ENCODE measurements at regions not wholly inside any gene's neighbourhood (a gene's known extent, or its start where the extent isn't known, plus 50 kb on each side); places are given as distances from the start of the nearest gene placed in this dataset.

DNA sequence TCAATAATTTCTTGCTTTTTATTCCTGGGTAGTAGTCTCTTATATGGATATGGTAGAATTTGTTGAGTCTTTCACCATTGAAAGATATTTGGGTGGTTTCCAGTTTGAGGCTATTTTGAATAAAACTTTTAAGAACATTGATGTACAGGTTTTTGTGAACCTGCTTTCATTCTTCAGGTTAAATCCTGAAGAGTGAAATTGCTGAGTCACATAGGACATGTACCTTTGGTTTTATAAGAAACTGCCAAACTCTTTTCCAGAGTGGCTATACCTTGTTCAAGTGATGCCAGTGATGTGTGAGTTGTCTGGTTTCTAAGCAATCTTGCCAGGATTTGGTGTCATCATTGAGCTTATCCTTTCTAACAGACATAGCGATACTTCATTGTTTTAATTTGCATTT lies 184.6 kb upstream of the PZP start:
- H3K27ac ChIP-seq: no peak overlapping the region
- DNase-seq (ENCODE audit: low spot score in 2 of 2): no peak
- H3K4me3 ChIP-seq: no peak overlapping the region
- no peaks in the 10 kb centered on the region for H3K9me3 ChIP-seq
- TF ChIP-seq, protein P1, sequence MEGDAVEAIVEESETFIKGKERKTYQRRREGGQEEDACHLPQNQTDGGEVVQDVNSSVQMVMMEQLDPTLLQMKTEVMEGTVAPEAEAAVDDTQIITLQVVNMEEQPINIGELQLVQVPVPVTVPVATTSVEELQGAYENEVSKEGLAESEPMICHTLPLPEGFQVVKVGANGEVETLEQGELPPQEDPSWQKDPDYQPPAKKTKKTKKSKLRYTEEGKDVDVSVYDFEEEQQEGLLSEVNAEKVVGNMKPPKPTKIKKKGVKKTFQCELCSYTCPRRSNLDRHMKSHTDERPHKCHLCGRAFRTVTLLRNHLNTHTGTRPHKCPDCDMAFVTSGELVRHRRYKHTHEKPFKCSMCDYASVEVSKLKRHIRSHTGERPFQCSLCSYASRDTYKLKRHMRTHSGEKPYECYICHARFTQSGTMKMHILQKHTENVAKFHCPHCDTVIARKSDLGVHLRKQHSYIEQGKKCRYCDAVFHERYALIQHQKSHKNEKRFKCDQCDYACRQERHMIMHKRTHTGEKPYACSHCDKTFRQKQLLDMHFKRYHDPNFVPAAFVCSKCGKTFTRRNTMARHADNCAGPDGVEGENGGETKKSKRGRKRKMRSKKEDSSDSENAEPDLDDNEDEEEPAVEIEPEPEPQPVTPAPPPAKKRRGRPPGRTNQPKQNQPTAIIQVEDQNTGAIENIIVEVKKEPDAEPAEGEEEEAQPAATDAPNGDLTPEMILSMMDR (IDR thresholded peaks at IDR 0.05): no peak
- no peaks in the 10 kb centered on the region for H3K36me3 ChIP-seq
- H3K4me1 ChIP-seq: no peaks in the 10 kb centered on the region
- H3K27me3 ChIP-seq: no peaks in the 10 kb centered on the region
- intact Hi-C loops (cut with DNase I): no loop called here

DNA sequence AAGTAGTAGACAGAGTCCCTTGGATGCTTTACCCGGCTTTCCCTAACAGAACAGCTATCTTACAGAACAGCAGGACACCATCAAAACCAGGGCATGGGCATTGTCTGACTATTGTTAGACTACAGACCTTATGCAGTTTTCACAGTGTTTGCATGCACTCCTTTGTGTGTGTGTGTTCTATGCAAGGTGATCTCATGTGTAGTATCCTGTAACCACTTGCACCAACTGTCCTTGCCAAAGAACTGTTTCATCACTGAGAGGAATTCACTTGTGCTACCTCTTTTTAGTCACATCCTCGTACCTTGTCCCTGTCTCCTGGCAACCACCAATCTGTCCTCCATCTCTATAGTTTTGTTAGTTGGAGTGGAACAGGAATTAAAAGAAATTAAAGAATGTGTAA lies 183.6 kb upstream of the PZP start:
- no peak for DNase-seq (ENCODE audit: low spot score in 2 of 2)
- intact Hi-C loops (cut with DNase I): no loop called here
- Histone ChIP-seq H3K4me3 (no peak overlapping the region), H3K27ac (no peak overlapping the region), H3K36me3 (no peaks in the 10 kb centered on the region), H3K4me1 (no peaks in the 10 kb centered on the region), H3K27me3 (no peaks in the 10 kb centered on the region), H3K9me3 (no peaks in the 10 kb centered on the region)
- TF ChIP-seq, protein P1 (IDR thresholded peaks at IDR 0.05): no peak

DNA sequence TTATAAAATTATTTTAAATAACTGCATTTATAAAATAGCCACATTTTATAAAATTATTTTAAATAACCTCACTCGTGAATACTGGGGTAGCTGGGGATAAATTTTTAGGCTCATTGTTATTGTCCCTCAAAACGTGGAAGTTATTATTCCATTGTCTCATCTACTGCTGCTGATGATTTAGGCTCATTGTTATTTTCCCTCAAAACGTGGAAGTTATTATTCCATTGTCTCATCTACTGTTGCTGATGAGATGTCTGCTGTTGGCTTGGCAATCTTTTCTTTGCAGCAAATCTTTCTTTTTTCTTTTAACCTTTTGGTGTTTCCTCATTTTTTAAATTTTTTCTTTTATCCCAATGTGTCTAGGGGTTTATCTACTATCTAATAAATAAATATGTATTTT lies 182.6 kb upstream of the PZP start:
- TF ChIP-seq, protein P1 (IDR thresholded peaks at IDR 0.05): no peak
- H3K4me3 ChIP-seq: no peak overlapping the region
- H3K36me3 ChIP-seq: no peaks in the 10 kb centered on the region
- H3K4me1 ChIP-seq: no peaks in the 10 kb centered on the region
- H3K9me3 ChIP-seq: no peaks in the 10 kb centered on the region
- intact Hi-C loops (cut with DNase I): no loop called here
- H3K27me3 ChIP-seq: no peaks in the 10 kb centered on the region
- DNase-seq (ENCODE audit: low spot score in 2 of 2): no peak
- no peak overlapping the region for H3K27ac ChIP-seq

DNA sequence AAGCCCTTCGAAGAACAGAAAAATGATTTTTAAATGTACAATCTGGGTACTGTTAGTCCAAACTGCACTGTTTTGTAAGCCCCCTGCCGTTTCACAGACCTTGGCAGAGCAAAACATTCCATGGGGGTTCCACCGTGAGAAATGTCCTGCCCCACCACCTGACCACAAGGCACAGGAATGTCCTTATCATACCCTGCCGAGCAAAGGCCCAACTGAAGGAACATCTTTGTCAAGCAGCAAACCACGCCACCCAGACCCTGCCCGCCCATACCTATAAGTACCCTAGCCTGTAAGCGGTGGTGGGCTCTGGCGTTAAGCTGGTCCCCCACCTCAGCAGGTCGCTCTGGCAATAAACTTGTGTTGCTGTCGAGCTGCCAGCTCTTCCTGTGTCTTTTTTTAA lies 181.6 kb upstream of the PZP start:
- intact Hi-C loops (cut with DNase I): no loop called here
- TF ChIP-seq, protein P1 (IDR thresholded peaks at IDR 0.05): no peak
- Histone ChIP-seq H3K36me3 (no peaks in the 10 kb centered on the region), H3K4me3 (no peak overlapping the region), H3K4me1 (no peaks in the 10 kb centered on the region), H3K27ac (no peak overlapping the region), H3K9me3 (no peaks in the 10 kb centered on the region), H3K27me3 (no peaks in the 10 kb centered on the region)
- no peak for DNase-seq (ENCODE audit: low spot score in 2 of 2)

DNA sequence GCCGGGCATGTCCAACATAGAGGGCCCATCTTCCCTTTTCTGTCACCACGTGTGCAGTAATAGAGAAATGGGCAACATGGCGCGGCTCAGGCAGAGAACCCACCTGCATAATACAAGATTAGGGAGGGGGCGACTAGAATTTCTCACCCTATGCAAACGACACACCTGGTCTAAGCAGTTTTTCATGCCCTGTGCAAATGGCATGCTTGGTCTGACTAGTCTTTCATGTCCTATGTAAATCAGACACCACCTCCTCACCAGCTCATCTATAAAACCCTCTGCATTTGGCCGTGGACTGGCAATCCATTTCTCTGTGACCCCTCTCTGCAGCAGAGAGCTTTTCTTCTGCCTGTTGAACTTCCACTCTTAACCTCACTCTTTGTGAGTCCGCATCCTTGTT lies 180.2 kb upstream of the PZP start:
- no peaks in the 10 kb centered on the region for H3K36me3 ChIP-seq
- TF ChIP-seq, protein P1 (IDR thresholded peaks at IDR 0.05): no peak
- no peak for DNase-seq (ENCODE audit: low spot score in 2 of 2)
- no peak overlapping the region for H3K4me3 ChIP-seq
- intact Hi-C loops (cut with DNase I): no loop called here
- H3K27me3 ChIP-seq: no peaks in the 10 kb centered on the region
- no peaks in the 10 kb centered on the region for H3K9me3 ChIP-seq
- no peaks in the 10 kb centered on the region for H3K4me1 ChIP-seq
- no peak overlapping the region for H3K27ac ChIP-seq

DNA sequence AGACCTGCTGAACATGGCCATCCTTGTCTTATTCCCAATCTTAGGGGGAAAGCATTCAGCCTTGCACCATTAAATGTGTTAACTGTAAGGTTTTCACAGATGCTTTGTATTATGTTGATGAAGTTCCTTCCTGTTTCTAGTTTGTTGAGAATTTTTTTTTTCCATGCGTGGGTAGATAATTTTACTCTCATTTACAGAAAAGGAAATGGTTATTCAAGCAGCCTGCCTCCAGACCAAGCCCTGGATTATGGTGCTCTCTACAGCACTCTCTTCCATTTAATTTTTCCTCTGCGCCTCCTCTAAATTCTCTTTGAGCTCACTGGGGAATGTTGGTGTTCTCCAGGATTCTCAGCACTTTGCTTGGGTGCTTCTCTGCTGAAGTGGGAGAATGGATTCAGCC lies 179.3 kb upstream of the PZP start:
- no peak overlapping the region for H3K4me3 ChIP-seq
- no peaks in the 10 kb centered on the region for H3K27me3 ChIP-seq
- no peaks in the 10 kb centered on the region for H3K4me1 ChIP-seq
- DNase-seq (ENCODE audit: low spot score in 2 of 2): no peak
- H3K36me3 ChIP-seq: no peaks in the 10 kb centered on the region
- intact Hi-C loops (cut with DNase I): no loop called here
- H3K9me3 ChIP-seq: no peaks in the 10 kb centered on the region
- H3K27ac ChIP-seq: no peak overlapping the region
- TF ChIP-seq, protein P1 (IDR thresholded peaks at IDR 0.05): no peak
